Bronchial epithelial cell (primary cell): ENCODE measurements at regions not wholly inside any gene's neighbourhood (a gene's known extent, or its start where the extent isn't known, plus 50 kb on each side); places are given as distances from the start of the nearest gene placed in this dataset.

Experiments used
- DNase-seq: peaks from one replicate; pipeline ENCODE4 v3.0.0-alpha.2; 2010; ENCODE audit warnings: low read depth
- FAIRE-seq: peaks from 2 replicates; lab custom pipeline; 2011; peaks lifted over from hg19 to GRCh38; lab: Jason Lieb, UNC
- H3K27me3 ChIP-seq: 2 replicates; pipeline ENCODE4 v1.5.1; 2011; ENCODE audit warnings: low read length; ENCODE audit not compliant: control insufficient read depth, insufficient read depth
- H3K36me3 ChIP-seq: 2 replicates; pipeline ENCODE4 v1.5.1; 2011; ENCODE audit warnings: low read length; ENCODE audit not compliant: control insufficient read depth, insufficient read depth
- H3K4me3 ChIP-seq: 2 replicates; pipeline ENCODE4 v1.5.1; 2011; ENCODE audit warnings: mild to moderate bottlenecking, low read depth, low read length, control low read depth
- TF ChIP-seq, protein P1 (sequence below): IDR thresholded peaks from 2 replicates; pipeline ENCODE4 v1.5.1; 2011; ENCODE audit warnings: mild to moderate bottlenecking, moderate library complexity, low read length, control low read depth, inconsistent platforms; ENCODE audit not compliant: insufficient read depth, severe bottlenecking

GRCh38 chrX:114365065-114365834, 218.6 kb upstream of the HTR2C start:
- no peak overlapping the region for H3K4me3 ChIP-seq

DNA sequence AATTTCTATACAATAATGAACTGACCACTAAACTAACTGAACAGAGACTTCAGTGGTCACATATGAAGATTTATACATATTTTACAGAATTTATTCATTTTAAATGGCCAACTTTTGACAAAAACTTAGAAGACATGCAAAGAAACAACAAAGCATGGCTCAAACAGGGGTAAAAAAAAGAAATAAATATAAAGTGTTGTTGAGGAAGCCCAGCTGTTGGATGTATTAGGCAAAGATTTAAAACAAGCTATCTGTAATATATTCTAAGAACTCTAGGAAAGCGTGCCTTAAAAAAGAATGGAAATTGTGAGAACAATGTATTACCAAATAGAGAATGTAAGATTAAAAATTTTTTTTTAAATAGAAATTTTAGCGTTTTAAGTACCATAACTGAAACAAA, 210.9 kb upstream of the HTR2C start:
- Histone ChIP-seq H3K4me3 (no peak overlapping the region), H3K27me3 (no peaks in the 10 kb centered on the region), H3K36me3 (no peaks in the 10 kb centered on the region)
- TF ChIP-seq, protein P1, sequence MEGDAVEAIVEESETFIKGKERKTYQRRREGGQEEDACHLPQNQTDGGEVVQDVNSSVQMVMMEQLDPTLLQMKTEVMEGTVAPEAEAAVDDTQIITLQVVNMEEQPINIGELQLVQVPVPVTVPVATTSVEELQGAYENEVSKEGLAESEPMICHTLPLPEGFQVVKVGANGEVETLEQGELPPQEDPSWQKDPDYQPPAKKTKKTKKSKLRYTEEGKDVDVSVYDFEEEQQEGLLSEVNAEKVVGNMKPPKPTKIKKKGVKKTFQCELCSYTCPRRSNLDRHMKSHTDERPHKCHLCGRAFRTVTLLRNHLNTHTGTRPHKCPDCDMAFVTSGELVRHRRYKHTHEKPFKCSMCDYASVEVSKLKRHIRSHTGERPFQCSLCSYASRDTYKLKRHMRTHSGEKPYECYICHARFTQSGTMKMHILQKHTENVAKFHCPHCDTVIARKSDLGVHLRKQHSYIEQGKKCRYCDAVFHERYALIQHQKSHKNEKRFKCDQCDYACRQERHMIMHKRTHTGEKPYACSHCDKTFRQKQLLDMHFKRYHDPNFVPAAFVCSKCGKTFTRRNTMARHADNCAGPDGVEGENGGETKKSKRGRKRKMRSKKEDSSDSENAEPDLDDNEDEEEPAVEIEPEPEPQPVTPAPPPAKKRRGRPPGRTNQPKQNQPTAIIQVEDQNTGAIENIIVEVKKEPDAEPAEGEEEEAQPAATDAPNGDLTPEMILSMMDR = no peak
- FAIRE-seq (no peak), DNase-seq (no peak)

More at GRCh38 chrX:114365065-114365834, 218.6 kb upstream of the HTR2C start:
- FAIRE-seq (no peak), DNase-seq (no peak)
- Histone ChIP-seq H3K27me3 (no peaks in the 10 kb centered on the region), H3K36me3 (no peaks in the 10 kb centered on the region)
- TF ChIP-seq, protein P1 = no peak

- no peak for FAIRE-seq
- Histone ChIP-seq H3K36me3 (no peaks in the 10 kb centered on the region), H3K27me3 (no peaks in the 10 kb centered on the region), H3K4me3 (no peak overlapping the region)
- no peak for DNase-seq
- TF ChIP-seq, protein P1 = no peak
Observed at GRCh38 chrX:114390251-114390796, 193.6 kb upstream of the HTR2C start.
